ENCODE measurements at regions not wholly inside any gene's neighbourhood (a gene's known extent, or its start where the extent isn't known, plus 50 kb on each side); places are given as distances from the start of the nearest gene placed in this dataset.

DNA sequence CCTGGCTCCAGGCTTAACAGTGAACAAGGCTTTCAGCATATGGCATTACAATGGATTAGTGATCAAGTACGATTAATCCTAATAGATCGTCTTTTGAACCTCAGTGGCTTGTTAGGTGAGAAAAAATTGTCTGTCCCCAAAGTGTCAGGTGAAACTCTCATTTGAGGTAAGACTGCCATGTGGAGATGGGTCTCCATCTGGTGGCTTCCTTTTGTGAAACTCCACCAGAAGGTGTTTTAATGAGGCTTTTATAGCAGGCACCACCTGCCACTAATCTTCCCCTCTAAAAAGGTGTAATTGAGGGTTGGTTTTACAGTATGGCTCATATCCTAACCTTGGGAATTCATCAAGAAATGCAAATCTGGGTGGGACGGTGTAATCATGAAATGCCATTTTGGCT, 471.1 kb upstream of the MPDZ start (continued):
- no peak for TF ChIP-seq MAFG (CRISPR knock-in tag; IDR thresholded peaks at IDR 0.05)
- TF ChIP-seq, protein P1, sequence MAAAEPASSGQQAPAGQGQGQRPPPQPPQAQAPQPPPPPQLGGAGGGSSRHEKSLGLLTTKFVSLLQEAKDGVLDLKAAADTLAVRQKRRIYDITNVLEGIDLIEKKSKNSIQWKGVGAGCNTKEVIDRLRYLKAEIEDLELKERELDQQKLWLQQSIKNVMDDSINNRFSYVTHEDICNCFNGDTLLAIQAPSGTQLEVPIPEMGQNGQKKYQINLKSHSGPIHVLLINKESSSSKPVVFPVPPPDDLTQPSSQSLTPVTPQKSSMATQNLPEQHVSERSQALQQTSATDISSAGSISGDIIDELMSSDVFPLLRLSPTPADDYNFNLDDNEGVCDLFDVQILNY (CRISPR knock-in tag; conservative IDR thresholded peaks at IDR 0.05) = no peak
- no peak for TF ChIP-seq ZFP36 (IDR thresholded peaks at IDR 0.05; ENCODE audit: borderline replicate concordance, low read depth, low read length, partially characterized antibody)
- TF ChIP-seq ZNF746 (CRISPR knock-in tag; IDR thresholded peaks at IDR 0.05) = no peak
- no peak for TF ChIP-seq CC2D1A (CRISPR knock-in tag; IDR thresholded peaks at IDR 0.05)
- no peak for TF ChIP-seq ZNF619 (CRISPR knock-in tag; IDR thresholded peaks at IDR 0.05)

DNA sequence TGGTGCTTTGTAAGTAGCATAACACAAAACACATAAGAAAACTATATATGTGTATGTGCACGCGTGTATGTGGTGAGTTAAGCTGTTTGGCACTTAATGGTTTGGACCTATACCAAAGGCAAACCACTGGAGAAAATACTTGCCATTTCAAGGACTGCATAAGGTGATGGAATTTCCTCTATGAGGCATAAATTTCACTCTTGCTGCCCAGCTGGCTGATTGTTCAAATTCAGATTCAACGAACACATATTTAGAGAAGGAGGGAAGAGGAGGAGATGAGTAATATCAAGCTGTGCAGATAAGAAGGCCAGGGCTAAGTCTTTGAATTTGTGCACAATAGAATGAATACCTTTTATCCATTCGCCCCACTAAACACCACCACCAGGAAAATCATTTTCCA, 470.6 kb upstream of the MPDZ start:
- no peak overlapping the region for H3K9ac ChIP-seq (ENCODE audit: insufficient read depth, low read depth, low read length)
- no TSS peak for BruUV-seq (replicated peaks)
- H3K4me1 ChIP-seq (ENCODE audit: insufficient read depth, low read length) = no peaks in the 10 kb centered on the region
- H3K27me3 ChIP-seq (ENCODE audit: control insufficient read depth in 1 of 2, insufficient read depth in 2 of 2, low read length in 2 of 2) = no peaks in the 10 kb centered on the region
- WGBS (ENCODE audit: low lambda C conversion rate) = 0% methylated on average over 4 of the region's 4 CpGs
- no peak overlapping the region for H2AFZ ChIP-seq (ENCODE audit: low read length)
- in situ Hi-C loops (cut with HindIII; ENCODE audit: extremely low pct_ligation_motif_present, low pct_unique_long_range_greater_than_20kb) (no loop called here), intact Hi-C loops (cut with micrococcal nuclease; ENCODE audit: unreplicated experiment) (no loop called here)
- ChIA-PET POLR2A (no interaction called here), CTCF (ENCODE audit: low intra/inter-chr PET ratio, low total read pairs) (no interaction called here)
- DNase-seq (ENCODE audit: low spot score) (no peak), ATAC-seq (no peak), FAIRE-seq (no peak)
- no peak overlapping the region for H3K4me3 ChIP-seq (replicated peaks in 1 of 3; ENCODE audit: insufficient read depth in 1 of 3, low read depth in 2 of 3, low read length in 3 of 3)
- no peaks in the 10 kb centered on the region for H3K9me3 ChIP-seq (ENCODE audit: low read length)
- TF ChIP-seq ZNF558 (CRISPR knock-in tag; IDR thresholded peaks at IDR 0.05; ENCODE audit: borderline replicate concordance) = no peak
- no peak for TF ChIP-seq JUNB (CRISPR knock-in tag; IDR thresholded peaks at IDR 0.05; ENCODE audit: borderline replicate concordance)
- TF ChIP-seq ELF4 (CRISPR knock-in tag; IDR thresholded peaks at IDR 0.05; ENCODE audit: borderline replicate concordance) = no peak
- no peak for TF ChIP-seq CC2D1A (CRISPR knock-in tag; IDR thresholded peaks at IDR 0.05)
- TF ChIP-seq CHCHD3 (CRISPR knock-in tag; IDR thresholded peaks at IDR 0.05) = no peak
- no peak for TF ChIP-seq ZNF136 (CRISPR knock-in tag; IDR thresholded peaks at IDR 0.05; ENCODE audit: low read depth)
- no peak for TF ChIP-seq HMG20B (CRISPR knock-in tag; conservative IDR thresholded peaks at IDR 0.05)
- no peak for TF ChIP-seq ZNF672 (CRISPR knock-in tag; IDR thresholded peaks at IDR 0.05)
- TF ChIP-seq SIX4 (CRISPR knock-in tag; IDR thresholded peaks at IDR 0.05) = no peak
- TF ChIP-seq, protein P2, sequence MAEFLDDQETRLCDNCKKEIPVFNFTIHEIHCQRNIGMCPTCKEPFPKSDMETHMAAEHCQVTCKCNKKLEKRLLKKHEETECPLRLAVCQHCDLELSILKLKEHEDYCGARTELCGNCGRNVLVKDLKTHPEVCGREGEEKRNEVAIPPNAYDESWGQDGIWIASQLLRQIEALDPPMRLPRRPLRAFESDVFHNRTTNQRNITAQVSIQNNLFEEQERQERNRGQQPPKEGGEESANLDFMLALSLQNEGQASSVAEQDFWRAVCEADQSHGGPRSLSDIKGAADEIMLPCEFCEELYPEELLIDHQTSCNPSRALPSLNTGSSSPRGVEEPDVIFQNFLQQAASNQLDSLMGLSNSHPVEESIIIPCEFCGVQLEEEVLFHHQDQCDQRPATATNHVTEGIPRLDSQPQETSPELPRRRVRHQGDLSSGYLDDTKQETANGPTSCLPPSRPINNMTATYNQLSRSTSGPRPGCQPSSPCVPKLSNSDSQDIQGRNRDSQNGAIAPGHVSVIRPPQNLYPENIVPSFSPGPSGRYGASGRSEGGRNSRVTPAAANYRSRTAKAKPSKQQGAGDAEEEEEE (CRISPR knock-in tag; IDR thresholded peaks at IDR 0.05; ENCODE audit: borderline replicate concordance) = no peak
- TF ChIP-seq, protein P3, sequence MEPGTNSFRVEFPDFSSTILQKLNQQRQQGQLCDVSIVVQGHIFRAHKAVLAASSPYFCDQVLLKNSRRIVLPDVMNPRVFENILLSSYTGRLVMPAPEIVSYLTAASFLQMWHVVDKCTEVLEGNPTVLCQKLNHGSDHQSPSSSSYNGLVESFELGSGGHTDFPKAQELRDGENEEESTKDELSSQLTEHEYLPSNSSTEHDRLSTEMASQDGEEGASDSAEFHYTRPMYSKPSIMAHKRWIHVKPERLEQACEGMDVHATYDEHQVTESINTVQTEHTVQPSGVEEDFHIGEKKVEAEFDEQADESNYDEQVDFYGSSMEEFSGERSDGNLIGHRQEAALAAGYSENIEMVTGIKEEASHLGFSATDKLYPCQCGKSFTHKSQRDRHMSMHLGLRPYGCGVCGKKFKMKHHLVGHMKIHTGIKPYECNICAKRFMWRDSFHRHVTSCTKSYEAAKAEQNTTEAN (CRISPR knock-in tag; conservative IDR thresholded peaks at IDR 0.05) = no peak
- TF ChIP-seq HES4 (CRISPR knock-in tag; IDR thresholded peaks at IDR 0.05; ENCODE audit: borderline replicate concordance) = no peak
- H3K4me2 ChIP-seq (ENCODE audit: low read depth, low read length) = no peak overlapping the region
- no peaks in the 10 kb centered on the region for H3K36me3 ChIP-seq (replicated peaks in 1 of 2; ENCODE audit: control insufficient read depth in 1 of 2, insufficient read depth in 2 of 2, low read length in 2 of 2)
- no peaks in the 10 kb centered on the region for H3K79me2 ChIP-seq (ENCODE audit: insufficient read depth, low read length)
- no peaks in the 10 kb centered on the region for H4K20me1 ChIP-seq (ENCODE audit: insufficient read depth, low read length)
- no peak overlapping the region for H3K27ac ChIP-seq (ENCODE audit: extremely low read length, insufficient read depth, low read length)
